H1 (cell line): ENCODE measurements at regions not wholly inside any gene's neighbourhood (a gene's known extent, or its start where the extent isn't known, plus 50 kb on each side); places are given as distances from the start of the nearest gene placed in this dataset.

Experiments
- GTF2F1 ChIP-seq: IDR thresholded peaks from 2 replicates; pipeline ENCODE4 v1.6.1; 2012; ENCODE audit warnings: low read depth, low read length, improper control_type of control experiment, borderline replicate concordance
- RAD21 ChIP-seq, 2 experiments: IDR thresholded peaks in 1 of 2; conservative IDR thresholded peaks in 1 of 2; 2 replicates each; pipeline ENCODE4 v1.6.1; 2011; ENCODE audit warnings: low read depth in 2 of 2, low read length in 2 of 2, improper control_type of control experiment in 1 of 2, inconsistent platforms in 1 of 2, mild to moderate bottlenecking in 1 of 2, moderate library complexity in 1 of 2

DNA sequence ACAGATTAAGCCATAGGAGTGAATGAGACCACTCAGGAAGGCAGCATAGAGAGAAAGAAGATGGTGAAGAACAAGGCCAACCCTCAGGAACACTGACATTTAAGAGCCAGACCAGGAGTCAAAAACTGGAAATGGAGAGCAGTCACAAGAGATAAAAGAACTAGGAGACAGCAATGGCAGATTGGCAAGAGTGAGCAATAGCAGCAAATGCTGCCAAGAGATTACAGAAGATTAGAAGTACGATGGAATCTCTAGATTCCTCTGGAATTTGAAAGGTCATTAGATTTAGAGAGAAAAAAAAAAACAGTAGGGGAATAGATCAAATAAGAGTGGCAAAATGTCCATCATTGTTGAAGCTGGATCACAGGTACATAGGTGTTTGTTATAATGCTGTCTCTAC lies 73.4 kb upstream of the SLC44A1 start (continued):
- TF ChIP-seq RAD21 (IDR thresholded peaks at IDR 0.05 in 1 of 2, conservative IDR thresholded peaks at IDR 0.05 in 1 of 2; ENCODE audit: low read depth in 2 of 2, low read length in 2 of 2) (no peak), GTF2F1 (no peak)
